ENCODE measurements at regions not wholly inside any gene's neighbourhood (a gene's known extent, or its start where the extent isn't known, plus 50 kb on each side); places are given as distances from the start of the nearest gene placed in this dataset.

- TF ChIP-seq POLR2AphosphoS5 (IDR thresholded peaks at IDR 0.05; ENCODE audit: low read depth, low read length) = no peak
- no peak for TF ChIP-seq POLR2A (IDR thresholded peaks at IDR 0.05; ENCODE audit: low read depth, low read length)
- TF ChIP-seq TAF1 (IDR thresholded peaks at IDR 0.05; ENCODE audit: borderline replicate concordance, low read depth, low read length) = no peak
These were observed 127.6 kb downstream of the HSD17B3 start for GRCh38 chr9:96174371-96174770.
